Smooth muscle cell (in vitro differentiated cells): ENCODE measurements at regions not wholly inside any gene's neighbourhood (a gene's known extent, or its start where the extent isn't known, plus 50 kb on each side); places are given as distances from the start of the nearest gene placed in this dataset.

Source experiments
- DNase-seq: peaks from one replicate; lab custom pipeline; 2025; ENCODE audit not compliant: unreplicated experiment; lab: John Stamatoyannopoulos, UW
- H2AFZ ChIP-seq: fragments of 200-600 bp; sonication (generic); 2 replicates; pipeline ENCODE4 v1.6.0; 2016; ENCODE audit warnings: antibody characterized with exemption, low read depth, mild to moderate bottlenecking
- H3F3A ChIP-seq: fragments of 200-600 bp; sonication (generic); 2 replicates; pipeline ENCODE4 v1.6.0; 2017; ENCODE audit warnings: antibody characterized with exemption, low read depth
- H3K27ac ChIP-seq: fragments of 200-600 bp; sonication (generic); 2 replicates; pipeline ENCODE4 v1.5.1; 2016; ENCODE audit warnings: low read depth, mild to moderate bottlenecking
- H3K27me3 ChIP-seq: fragments of 200-600 bp; sonication (generic); 2 replicates; pipeline ENCODE4 v1.6.1; 2016; ENCODE audit warnings: low read depth, mild to moderate bottlenecking
- H3K36me3 ChIP-seq: fragments of 200-600 bp; sonication (generic); 2 replicates; pipeline ENCODE4 v1.5.1; 2016; ENCODE audit warnings: low read depth
- H3K4me1 ChIP-seq: fragments of 200-600 bp; sonication (generic); 2 replicates; pipeline ENCODE4 v1.5.1; 2016; ENCODE audit warnings: low read depth
- H3K4me2 ChIP-seq: fragments of 200-600 bp; sonication (generic); 2 replicates; pipeline ENCODE4 v1.6.0; 2016; ENCODE audit warnings: mild to moderate bottlenecking
- H3K4me3 ChIP-seq: fragments of 200-600 bp; sonication (generic); 2 replicates; pipeline ENCODE4 v1.5.1; 2016; ENCODE audit warnings: mild to moderate bottlenecking
- H3K79me2 ChIP-seq: fragments of 200-600 bp; sonication (generic); 2 replicates; pipeline ENCODE4 v1.6.0; 2016; ENCODE audit warnings: low read depth, mild to moderate bottlenecking
- H3K9ac ChIP-seq: fragments of 200-600 bp; sonication (generic); 2 replicates; pipeline ENCODE4 v1.6.0; 2016; ENCODE audit warnings: low read depth
- H3K9me3 ChIP-seq: fragments of 200-600 bp; sonication (generic); replicated peaks from 2 replicates; pipeline ENCODE4 v1.5.1; 2016; ENCODE audit warnings: low read depth
- H4K20me1 ChIP-seq: fragments of 200-600 bp; sonication (generic); 2 replicates; pipeline ENCODE4 v1.6.0; 2016; ENCODE audit warnings: low read depth
- CTCF ChIP-seq: fragments of 200-600 bp; sonication (generic); IDR thresholded peaks from 2 replicates; pipeline ENCODE4 v1.5.1; 2017; ENCODE audit warnings: borderline replicate concordance, mild to moderate bottlenecking, antibody characterized with exemption; ENCODE audit not compliant: insufficient read depth, poor library complexity, severe bottlenecking
- WGBS: methylation state at CpG from one replicate; pipeline ENCODE4 v1.1.7; 2016; ENCODE audit warnings: low lambda C conversion rate; 5-methylcytosine and 5-hydroxymethylcytosine counted together

- H2AFZ ChIP-seq, result no peak overlapping the region
- DNase-seq, result no peak
- no peak for TF ChIP-seq CTCF
- 40% methylated on average over 17 of the region's 17 CpGs for WGBS
- H3K27me3 ChIP-seq, result peaks cover 48% of the 10 kb centered on the region
- no peak overlapping the region for H3K4me2 ChIP-seq
- no peak overlapping the region for H3K9ac ChIP-seq
- no peaks in the 10 kb centered on the region for H3F3A ChIP-seq
- H3K79me2 ChIP-seq, result no peaks in the 10 kb centered on the region
- no peaks in the 10 kb centered on the region for H3K36me3 ChIP-seq
- no peak overlapping the region for H3K4me3 ChIP-seq
- no peaks in the 10 kb centered on the region for H4K20me1 ChIP-seq
- H3K27ac ChIP-seq, result no peak overlapping the region
- no peaks in the 10 kb centered on the region for H3K4me1 ChIP-seq
- H3K9me3 ChIP-seq, result no peaks in the 10 kb centered on the region
Measured at GRCh38 chr18:47560723-47561715, 309.6 kb upstream of the SKOR2 start.

- Histone ChIP-seq H3K36me3 (no peaks in the 10 kb centered on the region), H3K9ac (no peak overlapping the region), H3K27ac (no peak overlapping the region), H4K20me1 (no peaks in the 10 kb centered on the region), H2AFZ (no peak overlapping the region), H3K4me2 (no peak overlapping the region), H3K4me3 (no peak overlapping the region), H3K4me1 (no peaks in the 10 kb centered on the region), H3K79me2 (no peaks in the 10 kb centered on the region), H3K9me3 (no peaks in the 10 kb centered on the region), H3F3A (no peaks in the 10 kb centered on the region), H3K27me3 (peaks cover 48% of the 10 kb centered on the region)
- 54% methylated on average over 4 of the region's 4 CpGs for WGBS
- TF ChIP-seq CTCF, result no peak
- DNase-seq, result no peak
Measured at GRCh38 chr18:47558110-47558750, 306.8 kb upstream of the SKOR2 start.

- Histone ChIP-seq H2AFZ (no peak overlapping the region), H3K9me3 (no peaks in the 10 kb centered on the region), H3K36me3 (no peaks in the 10 kb centered on the region), H4K20me1 (no peaks in the 10 kb centered on the region), H3K4me3 (no peak overlapping the region), H3F3A (no peaks in the 10 kb centered on the region), H3K27me3 (peaks cover 47% of the 10 kb centered on the region), H3K4me1 (no peaks in the 10 kb centered on the region), H3K4me2 (no peak overlapping the region), H3K9ac (no peak overlapping the region), H3K27ac (no peak overlapping the region), H3K79me2 (no peaks in the 10 kb centered on the region)
- DNase-seq, result no peak
- WGBS, result 71% methylated on average over 7 of the region's 7 CpGs
- no peak for TF ChIP-seq CTCF
Measured at GRCh38 chr18:47557160-47557559, 305.7 kb upstream of the SKOR2 start.
